Loucy (cell line): ENCODE measurements at regions not wholly inside any gene's neighbourhood (a gene's known extent, or its start where the extent isn't known, plus 50 kb on each side); places are given as distances from the start of the nearest gene placed in this dataset.

Source experiments
- EZH2phosphoT487 ChIP-seq: fragments of 200-600 bp; IDR thresholded peaks from 2 replicates; pipeline ENCODE4 v1.6.1; 2018; ENCODE audit warnings: antibody characterized with exemption, mild to moderate bottlenecking, moderate library complexity, borderline replicate concordance
- TF ChIP-seq, protein P1 (sequence below): fragments of 200-600 bp; sonication (generic); conservative IDR thresholded peaks from 2 replicates; pipeline ENCODE4 v1.5.1; 2014; ENCODE audit warnings: mild to moderate bottlenecking, antibody characterized with exemption, low read length

GRCh38 chr14:85911044-85911443 lies 381.1 kb downstream of the FLRT2 start:
- TF ChIP-seq, protein P1, sequence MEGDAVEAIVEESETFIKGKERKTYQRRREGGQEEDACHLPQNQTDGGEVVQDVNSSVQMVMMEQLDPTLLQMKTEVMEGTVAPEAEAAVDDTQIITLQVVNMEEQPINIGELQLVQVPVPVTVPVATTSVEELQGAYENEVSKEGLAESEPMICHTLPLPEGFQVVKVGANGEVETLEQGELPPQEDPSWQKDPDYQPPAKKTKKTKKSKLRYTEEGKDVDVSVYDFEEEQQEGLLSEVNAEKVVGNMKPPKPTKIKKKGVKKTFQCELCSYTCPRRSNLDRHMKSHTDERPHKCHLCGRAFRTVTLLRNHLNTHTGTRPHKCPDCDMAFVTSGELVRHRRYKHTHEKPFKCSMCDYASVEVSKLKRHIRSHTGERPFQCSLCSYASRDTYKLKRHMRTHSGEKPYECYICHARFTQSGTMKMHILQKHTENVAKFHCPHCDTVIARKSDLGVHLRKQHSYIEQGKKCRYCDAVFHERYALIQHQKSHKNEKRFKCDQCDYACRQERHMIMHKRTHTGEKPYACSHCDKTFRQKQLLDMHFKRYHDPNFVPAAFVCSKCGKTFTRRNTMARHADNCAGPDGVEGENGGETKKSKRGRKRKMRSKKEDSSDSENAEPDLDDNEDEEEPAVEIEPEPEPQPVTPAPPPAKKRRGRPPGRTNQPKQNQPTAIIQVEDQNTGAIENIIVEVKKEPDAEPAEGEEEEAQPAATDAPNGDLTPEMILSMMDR: no peak
- no peak for TF ChIP-seq EZH2phosphoT487
